ENCODE measurements at regions not wholly inside any gene's neighbourhood (a gene's known extent, or its start where the extent isn't known, plus 50 kb on each side); places are given as distances from the start of the nearest gene placed in this dataset.
"Not testable (repeated sequence)": the region's sequence is repeated elsewhere in the genome, so short reads cannot be mapped to it uniquely, and the experiment has no call there.

DNA sequence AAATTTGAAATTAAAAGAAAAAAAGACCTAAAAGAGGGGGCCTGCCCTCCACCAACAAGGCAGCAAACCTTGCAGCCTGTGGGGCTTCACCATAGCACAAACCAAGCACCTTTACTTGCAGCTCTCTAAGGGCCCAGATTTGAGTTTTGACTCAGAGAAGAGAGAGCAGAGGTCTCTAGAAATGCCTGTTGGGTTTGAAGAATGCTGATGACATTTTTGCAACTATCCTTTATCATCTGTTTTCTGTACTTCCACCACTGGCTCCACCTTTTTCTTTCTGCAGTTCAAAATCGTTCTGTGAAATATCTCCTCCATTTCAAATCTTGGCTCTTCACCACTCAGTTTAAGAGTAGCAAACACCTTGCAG is 83.8 kb upstream of the HMGA2 start:
- DNase-seq: no peak

DNA sequence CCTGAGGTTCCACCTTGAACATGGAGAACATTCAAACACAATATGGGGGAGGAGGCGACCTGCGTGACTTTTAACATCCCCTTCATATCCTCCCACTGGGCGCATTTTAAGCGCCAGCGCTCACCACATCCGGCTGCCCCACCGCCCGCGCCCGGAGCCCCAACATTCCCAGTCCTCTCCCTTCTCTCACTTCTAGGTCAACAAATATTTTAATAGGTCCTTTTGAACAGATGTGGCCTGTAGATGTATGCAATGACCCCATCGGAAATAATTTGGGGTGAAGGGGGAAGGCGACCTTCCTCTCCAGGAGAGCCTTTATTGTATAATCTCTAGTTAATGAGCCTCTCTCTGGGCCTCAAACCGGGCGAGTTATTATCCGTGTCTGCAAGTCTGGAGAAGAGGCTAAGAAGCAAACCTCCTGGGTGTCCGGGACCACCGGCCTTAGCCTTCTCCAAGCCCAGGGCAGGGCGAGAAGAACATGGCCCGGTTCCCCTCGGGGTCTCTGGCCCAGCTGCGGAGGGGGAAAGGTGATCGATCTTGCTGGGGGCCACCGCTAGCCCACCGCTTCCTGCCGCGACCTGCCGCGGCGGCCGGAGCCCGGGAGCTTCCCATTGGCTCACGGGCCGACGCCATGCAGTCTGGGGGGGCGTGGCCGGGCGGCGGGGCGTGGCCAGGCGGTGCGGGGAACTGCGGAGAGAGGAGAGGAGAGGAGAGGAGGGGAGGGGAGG is 83.2 kb upstream of the HMGA2 start:
- DNase-seq: no peak

DNA sequence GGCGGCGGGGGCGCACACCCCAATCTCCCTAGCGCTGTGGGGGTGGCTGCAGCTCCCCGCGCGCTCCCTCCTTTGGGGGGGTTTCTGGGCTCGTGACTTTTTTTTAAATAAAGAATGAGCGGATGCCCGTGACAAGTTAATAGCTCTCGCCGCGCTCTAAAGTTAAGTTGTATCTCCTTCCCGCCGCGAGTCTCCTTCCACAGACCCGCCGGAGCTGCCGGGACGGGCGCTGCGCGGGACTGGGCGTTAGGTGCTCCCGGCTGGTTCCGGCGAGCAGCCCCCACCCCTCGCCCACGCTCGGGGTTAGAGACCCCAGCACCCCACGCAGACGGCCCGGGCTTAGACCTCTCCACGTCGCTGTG is 82.6 kb upstream of the HMGA2 start:
- no peak for DNase-seq

DNA sequence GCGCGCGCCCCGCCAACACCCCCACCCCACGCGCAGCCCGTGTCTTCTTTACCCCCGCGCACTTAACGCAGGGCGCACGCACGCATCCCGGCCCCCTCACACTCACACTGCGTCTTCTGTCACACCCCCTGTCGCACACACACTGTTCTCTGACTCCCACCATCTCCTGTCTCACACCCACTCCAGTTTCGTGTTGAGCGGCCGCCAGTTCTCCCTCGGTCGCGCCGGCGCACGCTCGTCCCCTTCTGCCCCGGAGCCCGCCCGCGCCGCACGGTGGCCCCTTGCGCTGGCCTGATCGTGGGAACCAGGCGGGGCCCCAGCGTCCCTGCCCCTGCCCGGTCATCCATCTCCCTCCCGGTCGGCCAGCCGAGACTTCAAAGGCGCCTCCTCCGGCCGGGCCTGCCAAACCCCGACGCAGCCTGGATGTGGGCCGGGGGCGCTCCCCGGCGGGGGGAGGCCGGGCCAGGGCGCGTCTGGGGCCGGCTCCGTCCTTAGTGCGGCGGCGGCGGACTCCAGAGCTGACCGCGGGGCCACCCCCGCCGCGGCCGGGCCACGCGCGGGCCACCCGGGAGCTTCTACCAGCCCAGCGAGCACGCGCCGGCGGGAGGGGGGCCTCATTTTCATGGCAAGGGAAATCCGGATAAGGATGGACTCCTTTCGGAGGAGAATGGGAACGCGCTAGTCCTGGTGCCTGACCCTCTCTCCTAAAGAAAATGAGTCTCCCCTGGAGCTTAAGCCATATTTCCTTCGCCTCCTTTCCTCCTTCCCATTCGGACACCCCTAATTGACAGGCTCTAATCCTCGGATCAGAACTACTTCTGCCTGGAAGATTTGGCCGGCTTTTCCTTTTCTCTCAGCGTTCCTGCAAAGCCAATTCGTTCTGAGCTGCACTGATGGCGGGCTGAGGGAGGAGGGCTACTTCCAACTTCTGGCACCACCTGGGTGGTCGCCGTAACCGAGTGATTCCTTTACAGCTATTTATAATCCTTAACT is 82.0 kb upstream of the HMGA2 start:
- no peak for DNase-seq

DNA sequence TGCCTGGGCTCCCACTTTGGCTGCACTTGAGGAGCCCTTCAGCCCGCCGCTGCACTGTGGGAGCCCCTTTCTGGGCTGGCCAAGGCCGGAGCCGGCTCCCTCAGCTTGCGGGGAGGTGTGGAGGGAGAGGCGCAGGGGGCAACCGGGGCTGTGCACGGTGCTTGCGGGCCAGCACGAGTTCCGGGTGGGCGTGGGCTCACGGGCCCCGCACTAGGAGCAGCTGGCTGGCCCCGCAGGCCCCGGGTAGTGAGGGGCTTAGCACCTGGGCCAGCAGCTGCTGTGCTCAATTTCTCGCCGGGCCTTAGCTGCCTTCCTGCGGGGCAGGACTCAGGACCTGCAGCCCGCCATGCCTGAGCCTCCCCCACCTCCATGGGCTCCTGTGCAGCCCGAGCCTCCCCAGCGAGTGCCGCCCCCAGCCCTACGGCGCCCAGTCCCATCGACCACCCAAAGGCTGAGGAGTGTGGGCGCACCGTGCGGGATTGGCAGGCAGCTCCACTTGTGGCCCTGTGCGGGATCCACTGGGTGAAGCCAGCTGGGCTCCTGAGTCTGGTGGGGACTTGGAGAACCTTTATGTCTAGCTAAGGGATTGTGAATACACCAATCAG is 79.9 kb upstream of the HMGA2 start:
- not testable (repeated sequence) for DNase-seq

DNA sequence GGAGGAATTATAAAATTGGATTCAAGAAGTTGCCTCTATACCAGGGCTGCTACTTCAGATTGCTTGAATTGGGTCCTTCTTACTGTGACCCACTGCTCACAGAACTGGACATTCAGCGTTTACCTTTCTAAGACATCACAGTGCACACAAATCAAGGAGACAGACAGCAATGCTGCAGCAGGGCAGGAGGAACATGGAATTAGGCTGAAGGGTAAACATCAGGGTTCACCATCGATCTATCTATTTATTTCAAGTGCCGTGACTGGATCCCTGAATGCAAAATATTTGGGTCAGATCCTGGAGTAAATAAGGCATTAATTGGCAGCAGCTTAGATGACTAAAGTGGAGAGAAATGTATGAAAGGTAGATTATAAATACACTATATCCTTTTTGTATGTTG is 76.9 kb upstream of the HMGA2 start:
- DNase-seq: no peak

DNA sequence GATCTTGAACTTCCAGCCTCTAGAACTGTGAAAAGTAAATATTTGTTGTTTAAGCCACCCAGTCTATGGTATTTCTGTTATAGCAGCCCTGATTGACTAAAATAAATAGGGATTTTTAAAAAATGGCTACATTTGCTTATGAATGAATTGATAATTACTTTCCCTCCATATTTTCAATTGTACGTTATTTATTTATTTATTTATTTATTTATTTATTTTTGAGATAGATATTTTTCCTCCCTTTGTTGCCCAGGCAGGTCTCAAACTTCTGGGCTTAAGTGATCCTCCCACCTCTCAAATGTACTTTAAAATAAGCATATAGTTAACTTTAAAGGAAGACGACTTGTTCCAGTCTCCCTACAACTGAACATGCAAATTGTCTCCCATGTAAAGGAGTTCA is 76.0 kb upstream of the HMGA2 start:
- DNase-seq: no peak

DNA sequence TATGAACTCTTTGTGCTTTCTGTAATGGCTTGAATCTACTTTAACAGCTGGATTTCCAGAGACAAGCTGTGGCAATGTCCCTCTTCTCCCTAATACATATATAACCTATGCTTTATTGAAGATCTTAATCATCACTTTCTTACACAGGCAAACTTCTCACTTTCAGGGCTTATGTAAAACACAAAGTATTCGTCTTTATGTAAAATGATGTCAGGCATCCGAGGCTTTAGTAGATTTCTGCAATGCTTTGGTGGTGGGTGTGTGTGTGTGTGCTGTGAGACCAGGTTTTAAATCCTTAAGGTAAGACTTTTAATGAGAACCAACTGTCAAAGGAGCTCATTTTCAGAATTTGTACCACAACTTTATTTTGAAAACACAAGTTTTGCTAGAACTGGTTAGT is 70.0 kb upstream of the HMGA2 start:
- no peak for DNase-seq

DNA sequence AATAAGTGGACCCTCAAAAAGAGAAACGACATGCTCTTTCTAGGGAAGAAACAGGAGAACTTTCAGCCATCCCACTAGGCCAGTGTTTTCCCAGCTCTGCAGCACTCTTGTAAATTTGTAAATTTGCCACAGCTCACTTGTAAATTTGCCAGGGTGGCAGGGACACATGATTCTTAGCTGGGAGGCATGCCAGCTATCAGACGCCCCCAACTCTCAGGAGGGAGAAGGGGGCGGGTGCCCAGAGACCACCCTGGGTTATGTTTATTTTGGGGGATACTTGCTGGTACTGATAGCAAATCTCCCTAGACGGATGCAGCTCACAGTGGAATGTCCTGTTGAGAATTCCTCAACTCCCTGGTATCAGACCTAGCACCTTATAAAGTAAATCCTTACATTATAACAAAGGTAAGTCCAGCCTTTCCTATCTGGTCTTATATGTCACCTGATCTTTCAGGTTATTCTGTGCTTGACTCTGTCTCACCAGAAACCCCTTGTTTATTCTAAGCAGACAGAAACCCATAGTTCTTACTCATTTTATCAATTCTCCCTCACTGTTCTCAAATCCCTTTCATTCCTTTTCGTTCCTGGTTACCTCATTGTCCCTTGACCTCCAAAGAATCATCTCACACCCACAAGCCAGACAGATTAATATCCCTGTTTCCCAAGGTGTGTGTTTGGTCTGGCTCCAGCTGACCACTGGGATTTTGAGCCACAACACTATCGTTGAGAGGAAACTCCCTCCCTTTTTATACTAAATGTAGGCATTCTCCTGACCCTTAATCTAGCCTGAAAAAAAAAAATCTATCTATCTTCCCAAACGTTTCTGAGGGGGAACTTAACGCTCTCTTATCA is 69.3 kb upstream of the HMGA2 start:
- no peak for DNase-seq

DNA sequence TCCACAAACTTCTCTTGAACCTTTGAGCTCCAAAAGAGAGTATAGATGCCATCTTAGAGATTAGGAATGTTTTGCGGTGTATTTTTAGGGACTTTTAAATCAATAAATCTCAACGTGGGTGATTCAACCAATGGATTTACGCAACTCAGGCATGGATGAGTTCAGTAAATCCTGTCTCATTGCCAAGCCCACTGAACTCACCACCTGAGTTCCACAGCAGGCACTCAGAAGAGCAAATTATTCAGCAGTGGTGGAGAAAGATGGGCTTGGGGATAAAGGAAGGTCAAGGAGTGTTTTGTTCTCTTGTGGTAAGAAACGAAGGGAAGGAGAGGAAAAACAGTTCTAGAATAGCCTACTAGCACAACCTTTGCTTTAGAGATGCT is 68.7 kb upstream of the HMGA2 start:
- DNase-seq: no peak

DNA sequence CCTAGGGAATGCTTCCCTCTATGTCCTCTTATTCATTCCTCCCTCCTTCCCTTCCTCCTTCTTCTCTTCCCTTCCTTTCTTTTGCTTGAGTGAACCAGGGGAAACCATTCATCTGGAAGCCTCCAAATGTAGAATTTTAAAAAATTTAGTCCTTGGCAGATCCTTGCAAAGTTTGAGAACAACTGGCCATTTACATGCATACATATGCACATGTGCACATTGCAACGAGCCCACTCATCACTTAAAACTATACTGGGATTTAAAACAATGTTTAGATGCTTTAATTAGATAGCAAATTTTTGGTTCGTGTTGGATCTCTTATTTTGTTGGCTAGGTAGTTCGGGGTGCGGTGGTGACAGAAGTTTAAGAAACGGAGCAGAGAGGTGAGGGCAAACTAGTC is 68.0 kb upstream of the HMGA2 start:
- DNase-seq: no peak

DNA sequence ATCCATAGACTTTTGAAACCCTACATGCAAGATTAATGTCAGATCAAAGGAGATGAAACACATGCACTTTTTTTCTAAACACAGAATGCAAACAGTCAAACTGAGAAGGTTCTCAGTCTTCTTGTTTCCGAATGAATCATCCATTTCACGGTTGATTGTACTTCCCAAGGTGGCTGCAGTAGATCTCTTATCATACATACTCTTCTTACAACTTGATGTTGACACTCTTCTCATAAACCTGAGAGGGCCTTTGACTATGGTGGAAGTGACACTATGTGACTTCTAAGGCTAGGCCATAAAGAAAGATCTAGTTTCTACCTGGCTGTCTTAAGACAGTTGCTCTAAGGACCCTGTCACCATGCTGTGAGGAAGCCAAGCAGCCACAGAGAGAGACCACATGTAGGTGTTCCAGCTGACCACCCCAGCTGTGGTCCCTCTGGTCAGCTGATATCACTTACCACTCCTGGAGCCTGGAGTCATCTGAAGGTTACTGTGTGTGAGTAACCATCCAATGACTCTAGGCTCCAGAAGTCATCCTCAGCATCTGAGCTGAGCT is 67.2 kb upstream of the HMGA2 start:
- no peak for DNase-seq

DNA sequence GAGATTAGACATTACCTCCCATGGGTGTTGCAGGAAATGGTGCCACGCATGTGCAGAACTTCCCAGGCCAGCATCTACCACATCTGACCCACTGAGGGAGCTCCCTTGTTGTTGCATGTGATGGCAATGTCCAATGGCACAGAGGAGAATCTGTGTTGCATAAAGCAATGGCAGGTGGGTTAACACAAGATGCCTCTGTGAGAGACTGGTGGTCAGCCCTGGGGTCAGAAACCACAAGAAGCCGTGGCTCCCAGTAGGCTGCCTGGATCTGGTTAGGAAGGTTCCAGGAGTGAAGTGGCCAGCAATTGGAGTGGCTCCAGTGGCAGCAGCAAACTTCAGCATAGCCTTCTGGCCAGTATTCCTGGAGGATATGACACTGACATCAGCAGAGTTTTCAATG is 65.9 kb upstream of the HMGA2 start:
- DNase-seq: no peak

DNA sequence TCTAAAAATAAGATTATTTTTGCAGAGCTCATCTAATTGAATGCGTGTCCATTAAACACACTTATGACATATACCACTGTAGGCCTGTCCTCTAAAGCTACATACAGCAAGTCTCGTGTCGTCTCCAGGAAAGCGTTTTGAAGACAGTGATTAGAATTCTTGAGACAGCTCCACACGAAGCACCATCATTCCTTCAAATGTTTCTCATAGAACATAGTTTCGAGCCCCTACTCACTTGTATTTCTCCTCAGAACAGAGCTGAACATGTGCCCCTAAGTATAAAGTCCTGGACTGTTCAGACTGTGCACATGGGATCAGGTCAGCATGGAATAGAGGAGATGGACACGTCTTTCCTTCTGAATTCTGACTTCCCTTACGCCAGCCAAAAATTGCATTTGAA is 64.5 kb upstream of the HMGA2 start:
- DNase-seq: no peak

DNA sequence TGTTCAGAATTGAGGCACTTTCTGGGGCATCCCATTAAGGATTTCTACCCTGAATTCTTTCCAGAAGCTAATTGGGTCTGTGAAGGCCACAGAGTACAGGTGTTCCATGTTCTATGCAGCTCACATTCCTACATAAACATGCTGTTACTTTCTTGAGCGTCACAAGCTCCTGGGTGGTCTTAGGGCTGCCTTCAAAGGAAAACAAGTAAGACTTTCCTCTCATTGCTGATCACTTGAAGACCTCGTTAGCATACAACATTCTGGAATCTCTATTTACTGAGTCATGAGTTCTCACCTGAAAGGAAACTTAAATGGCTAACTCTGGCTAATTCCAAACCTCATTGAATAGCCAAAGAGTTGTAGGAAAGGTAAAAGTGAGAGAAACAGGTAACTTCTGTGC is 63.0 kb upstream of the HMGA2 start:
- no peak for DNase-seq

DNA sequence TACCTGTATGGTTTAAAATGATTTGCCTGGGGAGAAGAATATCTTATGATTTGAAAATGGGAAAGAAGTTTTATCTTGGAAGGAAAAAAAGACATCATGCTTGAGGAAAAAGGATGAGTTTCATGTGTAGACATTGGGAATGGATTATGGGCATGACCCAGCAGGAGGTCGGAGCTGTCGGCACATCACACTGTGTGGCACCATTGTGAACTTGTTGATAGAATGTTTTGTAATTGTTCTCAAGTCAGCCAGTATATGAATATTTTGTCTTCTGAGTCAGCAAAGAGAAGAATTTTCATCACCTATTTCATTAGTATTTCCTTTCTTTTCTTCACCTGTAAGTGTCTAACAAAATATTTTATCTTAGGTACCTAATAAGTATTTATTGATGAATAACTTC is 60.0 kb upstream of the HMGA2 start:
- DNase-seq: no peak

DNA sequence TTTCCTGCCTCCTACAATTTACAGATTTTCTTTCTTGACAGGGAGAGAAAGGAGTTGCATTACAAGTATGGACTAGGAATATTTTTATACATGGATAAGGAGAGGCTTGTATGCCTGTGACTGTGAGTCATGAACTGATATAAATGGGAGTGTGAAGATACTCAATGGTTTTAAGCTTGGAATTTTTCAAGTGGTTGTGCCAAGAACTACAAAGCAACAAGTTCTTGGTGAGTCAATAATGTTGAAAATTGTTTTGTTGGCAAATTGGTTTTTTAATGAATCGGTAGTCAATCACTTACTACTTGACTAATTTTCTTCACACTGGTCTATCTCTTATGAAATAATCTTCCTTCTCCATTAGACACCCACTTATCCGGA is 58.9 kb upstream of the HMGA2 start:
- no peak for DNase-seq

DNA sequence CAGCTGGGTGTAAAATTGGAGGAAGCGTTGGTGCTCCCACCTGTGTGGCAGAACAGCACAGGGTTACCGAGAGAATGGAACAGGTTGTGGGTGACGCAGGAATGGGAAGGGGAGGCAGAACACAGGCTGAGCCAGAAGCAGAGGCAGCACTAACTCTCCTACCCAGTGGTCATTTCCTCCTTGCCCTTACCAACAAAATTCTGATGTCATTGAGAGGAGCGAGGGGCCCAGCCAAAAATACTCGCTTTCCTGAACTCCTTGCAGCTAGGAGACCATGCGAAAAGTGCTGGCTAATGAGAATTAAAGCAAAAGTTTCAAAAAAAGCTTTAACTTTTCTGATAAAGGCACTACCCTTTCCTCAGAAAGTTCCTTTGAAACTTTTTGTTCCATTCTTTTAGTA is 54.4 kb upstream of the HMGA2 start:
- no peak for DNase-seq

Measured in effector CD4-positive, alpha-beta T cell (primary cell).